ENCODE measurements at regions not wholly inside any gene's neighbourhood (a gene's known extent, or its start where the extent isn't known, plus 50 kb on each side); places are given as distances from the start of the nearest gene placed in this dataset.
"Not testable (repeated sequence)": the region's sequence is repeated elsewhere in the genome, so short reads cannot be mapped to it uniquely, and the experiment has no call there.

DNA sequence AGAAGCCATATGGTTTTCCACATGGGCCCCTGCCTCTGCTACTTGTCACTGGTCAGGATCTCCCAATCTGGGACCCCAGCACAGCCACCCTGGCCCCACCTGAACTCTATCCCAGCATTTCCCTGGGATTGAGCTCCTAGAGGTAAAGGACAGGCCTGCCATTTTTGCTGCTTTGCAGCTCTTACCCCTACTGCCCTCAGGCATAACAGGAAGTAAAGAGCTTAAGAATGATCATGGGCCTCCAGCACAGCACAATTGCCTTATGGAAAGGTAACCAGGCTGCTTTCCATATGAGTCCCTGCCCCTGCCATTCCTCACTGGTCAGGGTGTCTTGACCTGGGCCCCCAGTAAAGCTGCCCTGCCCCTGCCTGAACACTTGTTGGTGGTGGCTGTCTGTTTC, 196.6 kb upstream of the XIST start:
- Mint-ChIP-seq H3K27ac (no peak overlapping the region), H3K9me3 (peaks cover 19% of the 10 kb centered on the region), H3K36me3 (ENCODE audit: low read depth) (peaks cover 10% of the 10 kb centered on the region), H3K27me3 (ENCODE audit: insufficient read depth) (no peaks in the 10 kb centered on the region), H3K4me1 (no peaks in the 10 kb centered on the region), H3K4me3 (no peak overlapping the region)
- no peak for DNase-seq
- Histone ChIP-seq H3K27ac (ENCODE audit: low read depth, low read length) (no peak overlapping the region), H3K9me3 (ENCODE audit: control insufficient read depth, low read length) (no peaks in the 10 kb centered on the region), H3K4me1 (ENCODE audit: control insufficient read depth, insufficient read depth, low read length) (no peaks in the 10 kb centered on the region), H3K27me3 (ENCODE audit: control insufficient read depth, insufficient read depth, low read length, poor library complexity, severe bottlenecking) (no peaks in the 10 kb centered on the region), H3K4me3 (ENCODE audit: low read length) (no peak overlapping the region), H3K9ac (ENCODE audit: extremely low read depth, low read length, poor library complexity, severe bottlenecking) (no peak overlapping the region), H3K36me3 (ENCODE audit: control insufficient read depth, insufficient read depth, low read length) (no peaks in the 10 kb centered on the region)
- TF ChIP-seq, protein P1, sequence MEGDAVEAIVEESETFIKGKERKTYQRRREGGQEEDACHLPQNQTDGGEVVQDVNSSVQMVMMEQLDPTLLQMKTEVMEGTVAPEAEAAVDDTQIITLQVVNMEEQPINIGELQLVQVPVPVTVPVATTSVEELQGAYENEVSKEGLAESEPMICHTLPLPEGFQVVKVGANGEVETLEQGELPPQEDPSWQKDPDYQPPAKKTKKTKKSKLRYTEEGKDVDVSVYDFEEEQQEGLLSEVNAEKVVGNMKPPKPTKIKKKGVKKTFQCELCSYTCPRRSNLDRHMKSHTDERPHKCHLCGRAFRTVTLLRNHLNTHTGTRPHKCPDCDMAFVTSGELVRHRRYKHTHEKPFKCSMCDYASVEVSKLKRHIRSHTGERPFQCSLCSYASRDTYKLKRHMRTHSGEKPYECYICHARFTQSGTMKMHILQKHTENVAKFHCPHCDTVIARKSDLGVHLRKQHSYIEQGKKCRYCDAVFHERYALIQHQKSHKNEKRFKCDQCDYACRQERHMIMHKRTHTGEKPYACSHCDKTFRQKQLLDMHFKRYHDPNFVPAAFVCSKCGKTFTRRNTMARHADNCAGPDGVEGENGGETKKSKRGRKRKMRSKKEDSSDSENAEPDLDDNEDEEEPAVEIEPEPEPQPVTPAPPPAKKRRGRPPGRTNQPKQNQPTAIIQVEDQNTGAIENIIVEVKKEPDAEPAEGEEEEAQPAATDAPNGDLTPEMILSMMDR (conservative IDR thresholded peaks at IDR 0.05): no peak

- H3K36me3 ChIP-seq (ENCODE audit: control insufficient read depth, insufficient read depth, low read length); H3K27ac ChIP-seq (ENCODE audit: low read depth, low read length); H3K27me3 Mint-ChIP-seq (ENCODE audit: insufficient read depth); H3K4me1 Mint-ChIP-seq; H3K27ac Mint-ChIP-seq; H3K4me3 Mint-ChIP-seq; H3K9me3 ChIP-seq (ENCODE audit: control insufficient read depth, low read length); DNase-seq; H3K4me1 ChIP-seq (ENCODE audit: control insufficient read depth, insufficient read depth, low read length); H3K9ac ChIP-seq (ENCODE audit: extremely low read depth, low read length, poor library complexity, severe bottlenecking); H3K4me3 ChIP-seq (ENCODE audit: low read length); H3K36me3 Mint-ChIP-seq (ENCODE audit: low read depth); H3K27me3 ChIP-seq (ENCODE audit: control insufficient read depth, insufficient read depth, low read length, poor library complexity, severe bottlenecking): not testable (repeated sequence)
- no CpG with 5 or more reads among the region's 1 CpG for WGBS, 2 experiments (ENCODE audit: insufficient coverage in 1 of 2, insufficient read length in 1 of 2)
- H3K9me3 Mint-ChIP-seq: peaks cover 51% of the 10 kb centered on the region
Observed at GRCh38 chrX:74034066-74034465, 181.6 kb upstream of the XIST start.

GRCh38 chrX:74031527-74031926, 179.0 kb upstream of the XIST start:
- H3K36me3 ChIP-seq (ENCODE audit: control insufficient read depth, insufficient read depth, low read length); DNase-seq; H3K36me3 Mint-ChIP-seq (ENCODE audit: low read depth); H3K27me3 ChIP-seq (ENCODE audit: control insufficient read depth, insufficient read depth, low read length, poor library complexity, severe bottlenecking); H3K9me3 ChIP-seq (ENCODE audit: control insufficient read depth, low read length); H3K4me3 ChIP-seq (ENCODE audit: low read length); H3K9ac ChIP-seq (ENCODE audit: extremely low read depth, low read length, poor library complexity, severe bottlenecking); H3K4me1 ChIP-seq (ENCODE audit: control insufficient read depth, insufficient read depth, low read length); H3K27ac Mint-ChIP-seq; H3K4me3 Mint-ChIP-seq; H3K27ac ChIP-seq (ENCODE audit: low read depth, low read length); H3K27me3 Mint-ChIP-seq (ENCODE audit: insufficient read depth); H3K4me1 Mint-ChIP-seq: not testable (repeated sequence)
- 91% methylated on average over 4 to 6 of the region's 7 CpGs for WGBS, 2 experiments (ENCODE audit: insufficient coverage in 1 of 2, insufficient read length in 1 of 2)
- H3K9me3 Mint-ChIP-seq: peaks cover 39% of the 10 kb centered on the region

GRCh38 chrX:74030766-74031165, 178.3 kb upstream of the XIST start:
- peaks cover 39% of the 10 kb centered on the region for H3K9me3 Mint-ChIP-seq
- H3K4me1 Mint-ChIP-seq; H3K36me3 ChIP-seq (ENCODE audit: control insufficient read depth, insufficient read depth, low read length); H3K9me3 ChIP-seq (ENCODE audit: control insufficient read depth, low read length); H3K27ac Mint-ChIP-seq; H3K4me1 ChIP-seq (ENCODE audit: control insufficient read depth, insufficient read depth, low read length); H3K27me3 Mint-ChIP-seq (ENCODE audit: insufficient read depth); H3K4me3 ChIP-seq (ENCODE audit: low read length); H3K27ac ChIP-seq (ENCODE audit: low read depth, low read length); H3K36me3 Mint-ChIP-seq (ENCODE audit: low read depth); H3K4me3 Mint-ChIP-seq; H3K9ac ChIP-seq (ENCODE audit: extremely low read depth, low read length, poor library complexity, severe bottlenecking); DNase-seq; H3K27me3 ChIP-seq (ENCODE audit: control insufficient read depth, insufficient read depth, low read length, poor library complexity, severe bottlenecking): not testable (repeated sequence)
- WGBS, 2 experiments (ENCODE audit: insufficient coverage in 1 of 2, insufficient read length in 1 of 2): no CpG with 5 or more reads among the region's 1 CpG

GRCh38 chrX:74025145-74025544, 172.6 kb upstream of the XIST start:
- not testable (repeated sequence) for H3K27ac ChIP-seq (ENCODE audit: low read depth, low read length)

More at GRCh38 chrX:74025145-74025544, 172.6 kb upstream of the XIST start:
- 87% methylated on average over 2 of the region's 3 CpGs; no CpG with 5 or more reads in 1 of the 2 experiments for WGBS, 2 experiments (ENCODE audit: insufficient coverage in 1 of 2, insufficient read length in 1 of 2)
- not testable (repeated sequence) for H3K27me3 ChIP-seq (ENCODE audit: control insufficient read depth, insufficient read depth, low read length, poor library complexity, severe bottlenecking); H3K27ac Mint-ChIP-seq; DNase-seq; H3K4me1 Mint-ChIP-seq; H3K9ac ChIP-seq (ENCODE audit: extremely low read depth, low read length, poor library complexity, severe bottlenecking); H3K4me3 ChIP-seq (ENCODE audit: low read length); H3K27me3 Mint-ChIP-seq (ENCODE audit: insufficient read depth); H3K36me3 ChIP-seq (ENCODE audit: control insufficient read depth, insufficient read depth, low read length); H3K4me3 Mint-ChIP-seq; H3K4me1 ChIP-seq (ENCODE audit: control insufficient read depth, insufficient read depth, low read length)
- H3K9me3 Mint-ChIP-seq: peaks cover 59% of the 10 kb centered on the region
- peaks cover 19% of the 10 kb centered on the region for H3K36me3 Mint-ChIP-seq (ENCODE audit: low read depth)
- peaks cover 26% of the 10 kb centered on the region for H3K9me3 ChIP-seq (ENCODE audit: control insufficient read depth, low read length)
